NT2/D1 (cell line): ENCODE measurements at regions not wholly inside any gene's neighbourhood (a gene's known extent, or its start where the extent isn't known, plus 50 kb on each side); places are given as distances from the start of the nearest gene placed in this dataset.

Experiments
- SUZ12 ChIP-seq: IDR thresholded peaks from 2 replicates; pipeline ENCODE4 v1.6.1; 2011; ENCODE audit not compliant: insufficient read length, insufficient read depth; ENCODE audit errors: extremely low read depth
- ZNF274 ChIP-seq: IDR thresholded peaks from 2 replicates; pipeline ENCODE4 v1.6.1; 2011; ENCODE audit warnings: mild to moderate bottlenecking, low read depth, low read length

DNA sequence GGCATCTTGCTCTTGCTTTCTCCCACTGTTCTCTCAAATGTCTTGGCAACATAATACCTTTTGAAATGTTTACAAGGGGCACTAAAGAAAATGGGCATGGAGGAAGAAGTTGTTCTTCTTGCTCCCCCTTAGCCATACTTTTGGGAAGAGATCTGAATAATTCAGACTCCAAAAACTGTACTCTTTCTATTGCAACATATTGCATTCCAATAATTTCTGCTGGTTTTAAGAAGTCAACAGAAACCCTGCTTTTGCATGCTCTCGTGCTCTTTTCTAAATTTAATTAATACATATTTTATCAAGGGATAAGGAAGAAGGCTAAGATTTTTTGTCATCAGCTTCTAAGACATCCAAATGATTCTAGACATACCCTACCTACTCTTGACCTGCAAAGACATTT lies 409.9 kb upstream of the SOX5 start:
- TF ChIP-seq SUZ12 (no peak), ZNF274 (no peak)
